HG02981 (cell line): ENCODE measurements at regions not wholly inside any gene's neighbourhood (a gene's known extent, or its start where the extent isn't known, plus 50 kb on each side); places are given as distances from the start of the nearest gene placed in this dataset.

Source experiments
- ATAC-seq: cut with Tn5 transposase; IDR thresholded peaks from one replicate; pipeline ENCODE4 v1.9.1; 2021; ENCODE audit warnings: mild to moderate bottlenecking, moderate library complexity; ENCODE audit not compliant: unreplicated experiment

- ATAC-seq, result no peak
These were observed 68.0 kb upstream of the NR3C2 start for GRCh38 chr4:148510211-148510610.

GRCh38 chr4:148503681-148504080, 61.5 kb upstream of the NR3C2 start:
- no peak for ATAC-seq

GRCh38 chr4:148497258-148497657, 55.0 kb upstream of the NR3C2 start:
- ATAC-seq, result no peak

- no peak for ATAC-seq
These were observed 53.2 kb upstream of the NR3C2 start for GRCh38 chr4:148495463-148495862.
